Posterior cingulate gyrus (tissue), 11 donors: ENCODE measurements at regions not wholly inside any gene's neighbourhood (a gene's known extent, or its start where the extent isn't known, plus 50 kb on each side); places are given as distances from the start of the nearest gene placed in this dataset.
"Not testable (repeated sequence)": the region's sequence is repeated elsewhere in the genome, so short reads cannot be mapped to it uniquely, and the experiment has no call there.

ENCODE experiments used
- DNase-seq, 10 donors: peaks; one replicate each; pipeline versions ENCODE4 v3.0.0 to v3.0.0-alpha.2; 2020 to 2021; ENCODE audit warnings: mixed read lengths in 3 of 10
- intact Hi-C: fragments of 100-400 bp; cut with DNase I; formaldehyde crosslinking; loops from one replicate; pipeline ENCODE4 v1.15.1; 2023

DNA sequence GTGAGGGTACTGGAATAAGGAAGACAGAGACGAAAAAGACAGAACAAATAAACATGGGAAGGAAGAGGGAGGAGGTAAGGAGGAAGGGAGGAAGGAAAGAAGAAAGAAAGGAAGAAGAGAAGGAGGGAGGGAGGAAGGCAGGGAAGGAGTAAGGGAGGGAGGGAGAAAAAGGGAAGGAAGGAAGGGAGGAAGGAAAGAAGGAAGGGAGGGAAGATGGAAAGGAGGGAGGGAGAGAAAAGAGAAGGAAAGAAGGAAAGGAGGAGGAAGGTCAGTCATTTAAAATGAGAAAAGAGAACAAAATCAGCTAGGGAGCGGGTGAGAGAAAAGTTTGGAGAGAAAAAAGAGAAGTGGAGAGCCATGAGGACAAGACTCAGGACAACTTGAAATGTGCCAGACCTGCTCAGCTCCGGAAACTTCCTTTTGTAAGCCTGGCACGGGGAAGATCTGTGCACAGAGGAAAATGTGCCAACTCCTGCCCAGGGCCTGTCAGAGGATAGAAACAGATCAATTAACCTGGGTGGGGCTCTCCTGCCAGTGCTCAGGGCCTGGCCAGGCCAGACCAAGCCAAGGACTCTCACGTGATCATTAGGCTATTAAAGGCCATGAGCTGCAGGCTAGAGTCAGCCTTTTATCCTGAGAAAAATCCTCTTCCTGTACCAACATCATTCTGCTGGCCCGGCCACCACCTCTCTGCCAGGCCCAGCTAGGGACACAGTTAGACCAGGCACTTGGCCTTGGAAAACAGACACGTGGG, 50.1 kb upstream of the BCL6 start:
- DNase-seq = no peak
- intact Hi-C loops = no loop called here

- no peak for DNase-seq
- intact Hi-C loops = no loop called here
Measured at GRCh38 chr3:187798126-187798525, 52.9 kb upstream of the BCL6 start.

DNA sequence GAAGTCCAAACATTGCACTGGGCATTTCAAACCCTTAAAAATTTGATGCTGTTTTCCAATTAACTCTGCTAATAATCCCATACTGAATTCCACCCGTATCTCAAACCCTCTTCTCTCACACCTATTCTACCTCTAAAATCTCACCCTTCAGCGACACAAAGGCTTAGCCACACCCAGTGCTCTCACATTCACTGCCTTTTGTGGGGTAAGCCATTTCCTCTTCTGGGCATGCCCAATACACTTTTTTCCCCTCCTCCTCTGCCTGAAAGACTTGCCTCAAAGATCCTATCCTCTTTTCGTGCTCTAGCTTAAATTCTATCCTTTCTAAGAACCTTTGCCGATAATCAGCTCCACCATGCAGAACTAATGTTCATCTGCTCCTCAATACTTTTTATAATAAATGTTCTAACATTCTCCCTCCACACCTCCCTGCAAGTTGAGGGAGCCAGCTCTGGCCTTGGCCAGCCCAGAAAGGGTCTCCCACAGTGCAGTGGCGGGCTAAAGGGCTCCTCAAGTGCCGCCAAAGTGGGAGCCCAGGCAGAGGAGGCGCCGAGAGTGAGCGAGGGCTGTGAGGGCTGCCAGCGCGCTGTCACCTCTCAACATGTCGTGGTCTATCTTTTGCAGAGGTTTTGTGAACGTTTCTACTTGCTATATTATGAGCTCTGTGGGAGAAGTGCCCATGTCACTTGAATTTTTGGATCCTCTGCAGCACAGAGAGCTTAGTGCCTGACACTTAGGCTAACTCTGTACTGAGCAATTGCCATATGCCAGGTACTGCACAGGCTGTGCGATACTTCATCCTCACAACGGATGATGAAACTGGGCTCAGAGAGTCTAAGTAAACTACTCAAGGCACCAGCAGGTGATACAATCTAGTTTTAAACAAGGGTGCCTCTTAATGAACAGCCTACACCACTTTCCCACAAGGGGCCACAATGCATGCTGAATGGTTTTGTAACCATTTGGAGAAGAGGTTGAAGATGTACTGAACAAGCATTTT, 53.6 kb upstream of the BCL6 start:
- intact Hi-C loops = no loop called here
- no peak for DNase-seq

- DNase-seq = no peak
- intact Hi-C loops = no loop called here
Measured at GRCh38 chr3:187799942-187800641, 54.8 kb upstream of the BCL6 start.

GRCh38 chr3:187801152-187801551, 55.9 kb upstream of the BCL6 start:
- no peak for DNase-seq
- intact Hi-C loops = no loop called here

DNA sequence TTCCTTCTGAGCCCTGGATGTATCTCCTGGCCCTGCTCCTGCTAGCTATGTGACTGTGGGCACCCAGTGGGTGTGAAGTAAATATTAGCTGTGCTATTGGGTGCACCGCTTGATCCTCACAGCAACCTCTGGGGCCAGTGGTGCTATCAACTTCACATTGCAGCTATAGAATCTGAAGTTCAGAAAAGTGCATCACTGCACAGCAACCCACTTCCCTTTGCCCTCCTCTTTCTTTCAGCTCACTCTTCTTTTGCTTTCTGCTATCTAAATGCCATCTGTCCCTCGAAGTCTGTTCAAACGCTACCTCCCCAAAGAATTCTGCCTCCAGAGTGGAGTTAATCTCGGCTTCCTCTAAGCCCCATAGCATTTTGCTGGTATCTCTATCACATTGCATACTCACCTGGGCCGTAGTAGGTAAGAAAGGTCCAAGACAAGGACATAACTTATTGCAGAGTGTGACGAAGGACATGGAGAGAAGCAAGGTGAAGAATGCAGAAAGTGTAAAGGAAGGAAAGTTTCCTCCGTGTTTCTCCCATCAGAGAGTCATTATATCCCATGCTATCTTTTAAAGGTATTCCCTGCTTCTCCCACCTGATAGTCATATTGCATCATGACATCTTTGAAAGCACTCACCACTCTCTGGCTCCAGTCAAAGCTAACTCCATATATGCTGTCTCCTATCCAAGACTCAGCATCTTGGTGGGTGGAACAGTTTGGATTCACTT, 57.1 kb upstream of the BCL6 start:
- intact Hi-C loops = no loop called here
- DNase-seq = no peak

- no peak for DNase-seq
- intact Hi-C loops = no loop called here
Measured at GRCh38 chr3:187802928-187803259, 57.6 kb upstream of the BCL6 start.

DNA sequence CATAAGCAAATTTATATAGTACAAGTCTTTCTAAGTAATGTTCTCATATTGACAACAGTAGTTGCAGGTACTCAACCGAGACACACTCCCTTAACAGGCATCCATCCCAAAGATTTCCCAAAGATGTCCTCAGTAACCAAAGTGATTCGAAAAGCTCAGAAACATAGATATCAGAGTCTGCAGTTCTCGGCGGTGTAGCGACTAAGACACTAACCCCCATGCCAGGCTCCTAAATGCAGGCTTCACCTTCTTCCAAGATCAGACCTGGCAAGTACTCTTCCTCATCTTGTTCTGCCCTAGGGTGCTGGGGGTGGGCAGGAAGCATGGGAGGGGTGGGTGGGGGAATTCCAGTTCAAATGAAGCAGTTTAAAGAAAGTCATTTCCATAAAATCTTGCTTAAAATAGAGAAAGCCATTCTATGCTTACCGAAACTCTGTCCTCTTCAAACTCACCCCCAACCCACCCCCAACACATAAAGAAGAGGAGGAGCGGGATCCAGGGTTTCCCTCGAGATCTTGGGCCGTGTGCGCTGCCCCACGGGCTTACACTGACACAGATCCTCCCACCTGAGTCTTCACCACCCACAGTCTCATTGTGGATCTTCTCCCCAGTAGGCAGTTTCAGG, 59.0 kb upstream of the BCL6 start:
- intact Hi-C loops = no loop called here
- DNase-seq = no peak

- intact Hi-C loops = no loop called here
- DNase-seq = no peak
Measured at GRCh38 chr3:187804745-187805121, 59.5 kb upstream of the BCL6 start.

DNA sequence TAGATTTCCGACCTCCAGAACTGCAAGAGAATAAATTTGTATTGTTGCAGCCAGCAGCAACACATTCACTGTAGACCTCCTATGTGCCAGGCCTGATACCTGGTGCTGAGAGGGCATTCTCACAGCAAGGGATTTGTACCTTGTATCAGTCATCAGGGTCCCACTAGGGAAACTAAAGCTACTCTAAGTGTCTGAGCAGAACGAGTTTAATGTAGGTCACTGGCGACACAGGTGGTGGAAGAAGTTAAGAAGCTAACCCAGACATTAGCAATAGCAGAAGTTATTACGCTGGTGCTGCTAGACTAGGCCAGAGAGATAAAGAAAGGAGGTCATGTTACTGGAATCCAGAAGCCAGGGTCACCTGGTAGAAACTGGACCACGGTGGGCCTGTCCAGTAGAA, 60.5 kb upstream of the BCL6 start:
- intact Hi-C loops = no loop called here

GRCh38 chr3:187807086-187807862, 62.0 kb upstream of the BCL6 start:
- intact Hi-C loops = no loop called here
- no peak for DNase-seq

More for the DNA sequence above, 60.5 kb upstream of the BCL6 start:
- DNase-seq = no peak

- intact Hi-C loops = no loop called here
Measured at GRCh38 chr3:187808527-187808895, 63.2 kb upstream of the BCL6 start.

DNA sequence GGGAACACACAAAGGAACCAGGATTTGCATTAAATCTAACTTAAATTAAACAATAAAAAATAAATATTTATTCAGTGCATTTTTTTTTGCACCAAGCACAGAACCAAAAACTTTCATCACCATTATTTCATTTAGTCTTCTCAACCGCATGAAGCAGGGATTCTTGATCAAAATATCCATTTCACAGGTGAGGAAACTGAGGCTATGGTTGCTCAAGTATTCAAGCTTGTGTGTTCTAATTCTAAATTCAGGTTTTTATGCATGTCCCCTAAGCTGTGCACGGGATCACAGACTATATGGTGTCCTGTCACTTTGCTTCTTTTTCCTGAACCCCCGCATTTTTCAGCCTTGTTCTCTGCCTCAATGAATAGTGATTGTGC, 64.3 kb upstream of the BCL6 start:
- DNase-seq = no peak
- intact Hi-C loops = no loop called here

More at GRCh38 chr3:187808527-187808895, 63.2 kb upstream of the BCL6 start:
- no peak for DNase-seq

GRCh38 chr3:187810021-187810446, 64.8 kb upstream of the BCL6 start:
- intact Hi-C loops = no loop called here
- DNase-seq = no peak

DNA sequence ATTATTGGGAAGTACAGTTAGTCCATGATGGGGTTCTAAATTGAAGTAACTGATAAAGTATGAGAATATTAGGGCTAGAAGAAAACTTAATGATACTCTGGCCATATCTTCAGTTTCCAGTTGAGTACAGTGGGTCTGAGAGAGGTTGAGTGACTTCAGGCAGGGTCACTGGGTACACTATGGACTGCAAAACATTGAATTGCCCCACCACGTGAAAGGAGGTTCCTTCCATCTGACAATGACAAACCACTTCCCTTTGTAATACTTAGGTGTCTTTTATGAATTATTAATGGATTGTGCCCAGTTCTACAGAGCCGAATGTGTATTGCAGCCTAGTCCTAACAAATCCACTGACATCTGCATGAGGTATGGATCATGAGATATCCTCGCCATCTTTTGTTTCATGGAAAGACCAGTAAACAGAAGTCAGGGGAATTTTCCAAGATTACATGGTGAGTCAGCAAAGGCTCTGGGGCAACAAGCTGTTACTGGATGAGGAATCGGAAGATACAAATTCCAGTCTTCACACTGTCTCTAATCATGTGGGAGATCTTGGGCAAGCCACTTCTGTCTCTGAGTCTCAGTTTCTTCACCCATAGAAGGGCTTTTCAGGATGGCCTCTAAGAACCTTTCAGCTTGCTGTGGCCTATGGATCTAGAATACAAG, 66.5 kb upstream of the BCL6 start:
- DNase-seq = no peak
- intact Hi-C loops = no loop called here

DNA sequence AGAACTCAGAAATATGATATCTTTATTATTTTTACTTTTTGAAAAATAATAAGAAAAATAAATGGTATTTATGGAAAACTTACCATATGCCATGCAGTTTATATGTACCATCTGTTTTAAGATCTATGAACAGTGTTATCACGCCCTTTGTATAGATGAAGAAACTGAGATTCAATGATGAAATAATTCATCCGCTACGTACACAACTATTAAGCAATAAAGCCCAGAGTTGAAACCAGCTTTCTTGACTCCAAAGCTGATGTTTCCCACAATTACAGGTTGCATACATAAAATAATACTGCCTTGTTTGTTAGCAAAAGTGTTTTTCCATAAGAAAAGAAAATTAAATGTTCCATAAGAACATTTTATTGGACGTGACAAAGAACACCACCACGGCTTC, 67.2 kb upstream of the BCL6 start:
- no peak for DNase-seq
- intact Hi-C loops = no loop called here

DNA sequence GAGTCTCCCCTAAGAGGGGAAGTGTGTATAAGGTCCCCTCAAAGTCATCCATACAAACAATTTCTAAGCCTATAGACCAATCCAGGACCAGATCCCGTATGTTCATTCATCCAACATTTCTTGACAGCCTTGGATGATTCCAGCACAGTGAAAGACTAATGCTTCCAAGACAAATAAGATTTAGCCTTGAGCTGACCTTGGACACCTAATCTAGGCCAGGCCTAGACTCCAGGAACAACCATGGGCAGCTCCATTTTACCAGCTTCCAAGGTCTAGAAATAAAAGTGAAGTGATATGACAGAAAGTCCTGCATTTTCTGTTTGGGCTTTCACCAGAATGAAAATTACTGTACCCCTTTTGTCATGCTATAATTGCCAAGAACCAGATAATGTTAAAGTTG, 67.9 kb upstream of the BCL6 start:
- intact Hi-C loops = no loop called here
- no peak for DNase-seq

- intact Hi-C loops, DNase-seq: not testable (repeated sequence)
Measured at GRCh38 chr3:187817766-187818165, 72.5 kb upstream of the BCL6 start.
